CD8-positive, alpha-beta memory T cell (primary cell): ENCODE measurements at regions not wholly inside any gene's neighbourhood (a gene's known extent, or its start where the extent isn't known, plus 50 kb on each side); places are given as distances from the start of the nearest gene placed in this dataset.
"Not testable (repeated sequence)": the region's sequence is repeated elsewhere in the genome, so short reads cannot be mapped to it uniquely, and the experiment has no call there.

Source experiments
- CTCF ChIA-PET: fragments of 350-600 bp; sonication (Branson Sonifier 250); formaldehyde crosslinking; loops from one replicate; lab custom pipeline; 2021; ENCODE audit warnings: antibody characterized with exemption; lab: Charles Lee
- POLR2A ChIA-PET: fragments of 350-600 bp; sonication (Branson Sonifier 250); formaldehyde crosslinking; loops from one replicate; lab custom pipeline; 2021; ENCODE audit warnings: antibody characterized with exemption; lab: Charles Lee
- DNase-seq, 5 donors: peaks; one replicate each; pipeline versions ENCODE4 v3.0.0 to v3.0.0-alpha.2; 2020 to 2022; ENCODE audit warnings: mixed read lengths in 1 of 5
- H3K27ac ChIP-seq: one replicate; pipeline ENCODE4 v1.7.0; 2013; ENCODE audit warnings: low read depth, mild to moderate bottlenecking, low read length, moderate library complexity
- H3K27me3 ChIP-seq: 2 replicates; pipeline ENCODE4 v1.7.0; 2013; ENCODE audit warnings: low read length, mild to moderate bottlenecking; ENCODE audit not compliant: insufficient read depth, poor library complexity, severe bottlenecking
- H3K36me3 ChIP-seq: 2 replicates; pipeline ENCODE4 v1.7.0; 2013; ENCODE audit warnings: mild to moderate bottlenecking, low read length, moderate library complexity; ENCODE audit not compliant: insufficient read depth
- H3K4me1 ChIP-seq: 2 replicates; pipeline ENCODE4 v1.7.0; 2013; ENCODE audit warnings: mild to moderate bottlenecking, low read length, moderate library complexity; ENCODE audit not compliant: insufficient read depth
- H3K4me3 ChIP-seq: 2 replicates; pipeline ENCODE4 v1.7.0; 2013; ENCODE audit warnings: mild to moderate bottlenecking, low read length
- H3K9me3 ChIP-seq: 2 replicates; pipeline ENCODE4 v1.7.0; 2013; ENCODE audit warnings: mild to moderate bottlenecking, low read length
- H3K27ac Mint-ChIP-seq, 8 donors: one replicate each; pipeline ENCODE4 v1.8.0; 2020 to 2021; ENCODE audit warnings: mixed read lengths in 8 of 8, mild to moderate bottlenecking in 6 of 8, inconsistent platforms in 3 of 8, moderate library complexity in 3 of 8
- H3K27me3 Mint-ChIP-seq, 2 donors: one replicate each; pipeline ENCODE4 v1.8.0; 2020 to 2021; ENCODE audit warnings: mixed read lengths in 2 of 2, mild to moderate bottlenecking in 1 of 2, moderate library complexity in 1 of 2
- H3K36me3 Mint-ChIP-seq, 3 donors: one replicate each; pipeline ENCODE4 v1.8.0; 2020 to 2021; ENCODE audit warnings: mixed read lengths in 3 of 3, inconsistent platforms in 1 of 3, mild to moderate bottlenecking in 1 of 3
- H3K4me1 Mint-ChIP-seq, 3 donors: one replicate each; pipeline ENCODE4 v1.8.0; 2020 to 2021; ENCODE audit warnings: mixed read lengths in 3 of 3, inconsistent platforms in 1 of 3, mild to moderate bottlenecking in 1 of 3
- H3K4me3 Mint-ChIP-seq, 7 donors: one replicate each; pipeline ENCODE4 v1.8.0; 2020 to 2021; ENCODE audit warnings: mixed read lengths in 7 of 7, mild to moderate bottlenecking in 6 of 7, moderate library complexity in 4 of 7, inconsistent platforms in 2 of 7
- H3K9me3 Mint-ChIP-seq, 5 donors: one replicate each; pipeline ENCODE4 v1.8.0; 2020 to 2022; ENCODE audit warnings: mixed read lengths in 5 of 5, mild to moderate bottlenecking in 3 of 5, moderate library complexity in 2 of 5, inconsistent platforms in 1 of 5

GRCh38 chr7:82572195-82572880, 128.8 kb upstream of the CACNA2D1 start:
- no peaks in the 10 kb centered on the region for H3K36me3 Mint-ChIP-seq
- H3K9me3 ChIP-seq: no peaks in the 10 kb centered on the region
- no peak overlapping the region for H3K4me3 Mint-ChIP-seq
- ChIA-PET CTCF (interaction anchor here (1.1 kb wide), 1 partner anchor 17 kb away, joined by 3 read pairs; no protein-coding TSS in a partner anchor), POLR2A (no interaction called here)
- no peaks in the 10 kb centered on the region for H3K4me1 ChIP-seq
- H3K36me3 ChIP-seq: no peaks in the 10 kb centered on the region
- H3K4me3 ChIP-seq: no peak overlapping the region
- H3K9me3 Mint-ChIP-seq: no peaks in the 10 kb centered on the region
- H3K27me3 Mint-ChIP-seq: peaks cover 0 to 2% of the 10 kb centered on the region in 2 donors
- no peak overlapping the region for H3K27ac Mint-ChIP-seq
- H3K27ac ChIP-seq: no peak overlapping the region
- H3K4me1 Mint-ChIP-seq: peaks cover 0 to 4% (median 0%) of the 10 kb centered on the region in 3 donors
- peak; percentile 20 to 65 (median 33) for DNase-seq
- H3K27me3 ChIP-seq: no peaks in the 10 kb centered on the region

- H3K36me3 ChIP-seq, H3K27me3 ChIP-seq, H3K9me3 Mint-ChIP-seq, H3K27ac ChIP-seq, H3K27me3 Mint-ChIP-seq, H3K4me1 ChIP-seq, H3K4me3 Mint-ChIP-seq, H3K27ac Mint-ChIP-seq, H3K36me3 Mint-ChIP-seq, POLR2A ChIA-PET, H3K4me3 ChIP-seq, H3K4me1 Mint-ChIP-seq, H3K9me3 ChIP-seq, CTCF ChIA-PET, DNase-seq: not testable (repeated sequence)
These were observed 127.5 kb upstream of the CACNA2D1 start for GRCh38 chr7:82571047-82571446.

- H3K4me3 ChIP-seq: no peak overlapping the region
- no peaks in the 10 kb centered on the region for H3K4me1 ChIP-seq
- Mint-ChIP-seq H3K36me3 (no peaks in the 10 kb centered on the region), H3K4me1 (peaks cover 0 to 4% (median 0%) of the 10 kb centered on the region in 3 donors), H3K9me3 (no peaks in the 10 kb centered on the region), H3K4me3 (no peak overlapping the region), H3K27me3 (peaks cover 0 to 2% of the 10 kb centered on the region in 2 donors), H3K27ac (no peak overlapping the region)
- no peaks in the 10 kb centered on the region for H3K9me3 ChIP-seq
- no peak overlapping the region for H3K27ac ChIP-seq
- ChIA-PET CTCF (no interaction called here), POLR2A (no interaction called here)
- DNase-seq: no peak
- no peaks in the 10 kb centered on the region for H3K36me3 ChIP-seq
- H3K27me3 ChIP-seq: no peaks in the 10 kb centered on the region
These were observed 124.3 kb upstream of the CACNA2D1 start for GRCh38 chr7:82567841-82568240.

GRCh38 chr7:82567356-82567755, 123.8 kb upstream of the CACNA2D1 start:
- Mint-ChIP-seq H3K36me3 (no peaks in the 10 kb centered on the region), H3K27me3 (peaks cover 0 to 2% of the 10 kb centered on the region in 2 donors), H3K9me3 (no peaks in the 10 kb centered on the region), H3K27ac (no peak overlapping the region), H3K4me1 (peaks cover 0 to 3% (median 0%) of the 10 kb centered on the region in 3 donors), H3K4me3 (no peak overlapping the region)
- Histone ChIP-seq H3K9me3 (no peaks in the 10 kb centered on the region), H3K4me3 (no peak overlapping the region), H3K27me3 (no peaks in the 10 kb centered on the region), H3K36me3 (no peaks in the 10 kb centered on the region), H3K4me1 (no peaks in the 10 kb centered on the region), H3K27ac (no peak overlapping the region)
- POLR2A ChIA-PET: no interaction called here
- DNase-seq: no peak
- CTCF ChIA-PET: no interaction called here

DNA sequence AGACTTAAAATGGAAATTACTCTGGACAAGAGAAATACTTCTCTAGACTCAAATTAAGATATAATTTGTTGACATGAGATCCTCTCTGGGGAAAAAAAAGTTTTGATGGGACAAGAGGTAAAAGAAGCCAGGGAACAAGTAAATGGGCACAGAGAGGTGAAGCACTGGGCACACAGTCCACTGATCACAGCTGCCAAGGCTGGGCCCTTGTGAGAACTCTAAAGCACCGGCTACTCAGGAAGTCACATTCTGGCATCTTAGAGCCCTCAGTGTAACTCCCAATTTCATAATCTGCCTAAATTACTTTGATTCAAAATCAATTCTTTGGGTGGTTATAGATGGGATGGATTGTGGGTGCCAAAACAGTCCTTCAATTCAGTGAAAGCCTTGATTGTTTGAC, 123.2 kb upstream of the CACNA2D1 start:
- H3K27ac ChIP-seq: no peak overlapping the region
- ChIA-PET CTCF (no interaction called here), POLR2A (no interaction called here)
- H3K4me3 ChIP-seq: no peak overlapping the region
- Mint-ChIP-seq H3K9me3 (no peaks in the 10 kb centered on the region), H3K4me1 (no peaks in the 10 kb centered on the region), H3K36me3 (no peaks in the 10 kb centered on the region), H3K4me3 (no peak overlapping the region), H3K27me3 (no peaks in the 10 kb centered on the region), H3K27ac (no peak overlapping the region)
- H3K4me1 ChIP-seq: no peaks in the 10 kb centered on the region
- no peaks in the 10 kb centered on the region for H3K27me3 ChIP-seq
- H3K36me3 ChIP-seq: no peaks in the 10 kb centered on the region
- H3K9me3 ChIP-seq: no peaks in the 10 kb centered on the region
- DNase-seq: no peak

DNA sequence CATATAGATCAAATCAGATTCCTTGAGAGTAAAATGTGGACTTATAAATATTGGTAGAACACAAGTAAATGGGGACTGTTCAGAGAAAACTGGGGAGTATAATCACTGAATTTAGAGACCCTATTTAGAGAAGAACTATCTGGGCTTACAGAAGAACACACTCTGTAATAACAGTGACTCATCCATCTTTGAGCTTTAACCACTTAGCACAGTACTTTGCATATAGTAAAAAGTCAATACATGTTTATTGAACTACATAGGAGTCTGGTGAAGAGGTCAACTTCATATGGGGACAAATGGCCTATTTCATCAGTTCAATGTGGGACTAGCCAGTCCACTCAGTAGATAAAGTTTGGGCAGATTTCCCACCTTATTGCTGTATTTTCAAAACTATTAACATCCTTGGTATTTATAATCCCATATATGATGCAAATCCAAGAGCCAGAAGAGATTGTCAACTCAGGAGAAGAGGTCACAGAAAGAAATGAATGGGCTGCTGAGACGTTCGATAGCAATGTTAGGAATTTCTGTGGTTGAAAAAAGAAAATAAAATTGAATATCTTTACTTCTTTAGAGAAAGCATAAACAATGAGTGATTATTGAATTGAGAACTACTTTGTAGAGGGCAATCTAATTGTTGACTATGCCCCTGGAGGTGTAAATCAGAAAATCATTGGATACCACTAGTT, 119.3 kb upstream of the CACNA2D1 start:
- Mint-ChIP-seq H3K4me1 (peaks cover 0 to 4% (median 3%) of the 10 kb centered on the region in 3 donors), H3K27me3 (no peaks in the 10 kb centered on the region), H3K36me3 (no peaks in the 10 kb centered on the region), H3K27ac (no peak overlapping the region), H3K9me3 (no peaks in the 10 kb centered on the region), H3K4me3 (no peak overlapping the region)
- ChIA-PET CTCF (no interaction called here), POLR2A (no interaction called here)
- H3K4me3 ChIP-seq: no peak overlapping the region
- no peak overlapping the region for H3K27ac ChIP-seq
- H3K9me3 ChIP-seq: no peaks in the 10 kb centered on the region
- H3K27me3 ChIP-seq: no peaks in the 10 kb centered on the region
- no peak for DNase-seq
- no peaks in the 10 kb centered on the region for H3K4me1 ChIP-seq
- no peaks in the 10 kb centered on the region for H3K36me3 ChIP-seq

DNA sequence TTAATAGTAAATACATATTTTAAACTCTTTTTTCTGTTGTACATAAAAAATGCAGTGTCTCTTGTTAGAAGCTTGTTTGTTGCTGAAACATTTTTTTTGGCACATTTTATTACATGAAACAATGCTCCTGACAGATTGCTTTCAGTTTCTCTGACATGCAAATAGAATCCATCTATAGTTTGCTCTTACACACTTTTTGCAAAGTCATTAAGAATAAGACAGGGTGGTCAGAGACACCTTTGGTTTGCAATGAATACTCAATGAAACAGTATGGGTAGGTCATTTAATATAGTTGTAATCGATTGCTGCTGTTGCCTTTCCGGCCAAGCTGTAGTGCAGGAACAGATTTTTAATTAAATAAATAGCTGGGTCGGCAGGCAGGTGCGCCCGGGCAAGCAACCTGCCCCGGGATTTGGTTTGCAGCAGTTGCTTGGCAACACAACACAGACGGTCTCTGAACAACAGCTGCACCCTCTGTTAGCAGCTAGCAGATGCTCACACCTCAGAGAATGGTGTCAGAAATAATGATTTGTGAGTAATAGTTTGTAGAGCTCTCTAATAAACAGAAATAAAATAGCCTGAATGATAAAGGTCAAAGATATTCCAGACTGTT, 115.7 kb upstream of the CACNA2D1 start:
- H3K27ac Mint-ChIP-seq: no peak overlapping the region
- no peaks in the 10 kb centered on the region for H3K36me3 Mint-ChIP-seq
- H3K27me3 Mint-ChIP-seq: peaks cover 0 to 4% of the 10 kb centered on the region in 2 donors
- peak overlapping the region in 2 of 7 donors; percentile 33 to 56 for H3K4me3 Mint-ChIP-seq
- no peaks in the 10 kb centered on the region for H3K9me3 ChIP-seq
- ChIA-PET CTCF (no interaction called here), POLR2A (no interaction called here)
- H3K4me1 Mint-ChIP-seq: peaks cover 0 to 4% (median 3%) of the 10 kb centered on the region in 3 donors
- H3K4me3 ChIP-seq: no peak overlapping the region
- peaks cover 0 to 14% (median 7%) of the 10 kb centered on the region in 5 donors for H3K9me3 Mint-ChIP-seq
- no peak for DNase-seq
- H3K27ac ChIP-seq: no peak overlapping the region
- no peaks in the 10 kb centered on the region for H3K36me3 ChIP-seq
- H3K4me1 ChIP-seq: no peaks in the 10 kb centered on the region
- H3K27me3 ChIP-seq: no peaks in the 10 kb centered on the region

- Histone ChIP-seq H3K9me3 (no peaks in the 10 kb centered on the region), H3K4me3 (no peak overlapping the region), H3K4me1 (no peaks in the 10 kb centered on the region), H3K36me3 (no peaks in the 10 kb centered on the region), H3K27ac (no peak overlapping the region), H3K27me3 (no peaks in the 10 kb centered on the region)
- Mint-ChIP-seq H3K27me3 (peaks cover 0 to 4% of the 10 kb centered on the region in 2 donors), H3K4me1 (no peaks in the 10 kb centered on the region), H3K27ac (no peak overlapping the region), H3K36me3 (no peaks in the 10 kb centered on the region), H3K4me3 (no peak overlapping the region), H3K9me3 (peaks cover 3 to 11% (median 7%) of the 10 kb centered on the region in 5 donors)
- ChIA-PET CTCF (no interaction called here), POLR2A (no interaction called here)
- DNase-seq: no peak
These were observed 106.2 kb upstream of the CACNA2D1 start for GRCh38 chr7:82549616-82550285.
